ENCODE measurements at regions not wholly inside any gene's neighbourhood (a gene's known extent, or its start where the extent isn't known, plus 50 kb on each side); places are given as distances from the start of the nearest gene placed in this dataset.

GRCh38 chr6:105974986-105975385 is 111.2 kb upstream of the PRDM1 start:
- Mint-ChIP-seq H3K4me1 (no peaks in the 10 kb centered on the region), H3K27ac (no peak overlapping the region), H3K4me3 (no peak overlapping the region), H3K36me3 (no peaks in the 10 kb centered on the region), H3K9me3 (peaks cover 23% of the 10 kb centered on the region), H3K27me3 (ENCODE audit: insufficient read depth, low read depth) (peaks cover 7% of the 10 kb centered on the region)
- no peaks in the 10 kb centered on the region for H3K36me3 ChIP-seq
- no peak overlapping the region for H3K4me3 ChIP-seq
- H3K27ac ChIP-seq, result no peak overlapping the region
- no peak for DNase-seq (ENCODE audit: low spot score)
- H3K79me2 ChIP-seq (ENCODE audit: low read depth), result no peaks in the 10 kb centered on the region
- no peak overlapping the region for H2AFZ ChIP-seq (replicated peaks)
- no peak for TF ChIP-seq CTCF (IDR thresholded peaks at IDR 0.05)
- no peak for TF ChIP-seq EZH2phosphoT487 (IDR thresholded peaks at IDR 0.05)
- no peak for TF ChIP-seq EZH2 (IDR thresholded peaks at IDR 0.05)
- H3K27me3 ChIP-seq, result peaks cover 7% of the 10 kb centered on the region
- no peaks in the 10 kb centered on the region for H4K20me1 ChIP-seq (ENCODE audit: low read depth)
- no peaks in the 10 kb centered on the region for H3F3A ChIP-seq (ENCODE audit: low read depth)
- H3K9ac ChIP-seq, result no peak overlapping the region
- no peaks in the 10 kb centered on the region for H3K4me1 ChIP-seq
- H3K9me3 ChIP-seq (ENCODE audit: low read depth), result no peaks in the 10 kb centered on the region
- H3K4me2 ChIP-seq, result no peak overlapping the region

GRCh38 chr6:105972440-105972839 is 113.7 kb upstream of the PRDM1 start:
- Histone ChIP-seq H3K9ac (no peak overlapping the region), H3K79me2 (ENCODE audit: low read depth) (no peaks in the 10 kb centered on the region), H3K4me2 (no peak overlapping the region), H3K4me1 (no peaks in the 10 kb centered on the region), H4K20me1 (ENCODE audit: low read depth) (no peaks in the 10 kb centered on the region), H3K27ac (no peak overlapping the region), H2AFZ (replicated peaks) (no peak overlapping the region), H3K36me3 (no peaks in the 10 kb centered on the region), H3F3A (ENCODE audit: low read depth) (no peaks in the 10 kb centered on the region), H3K4me3 (no peak overlapping the region), H3K27me3 (no peaks in the 10 kb centered on the region), H3K9me3 (ENCODE audit: low read depth) (no peaks in the 10 kb centered on the region)
- no peaks in the 10 kb centered on the region for H3K36me3 Mint-ChIP-seq
- peaks cover 19% of the 10 kb centered on the region for H3K9me3 Mint-ChIP-seq
- H3K4me1 Mint-ChIP-seq, result no peaks in the 10 kb centered on the region
- TF ChIP-seq EZH2phosphoT487 (IDR thresholded peaks at IDR 0.05) (no peak), EZH2 (IDR thresholded peaks at IDR 0.05) (no peak), CTCF (IDR thresholded peaks at IDR 0.05) (no peak)
- H3K27ac Mint-ChIP-seq, result no peak overlapping the region
- DNase-seq (ENCODE audit: low spot score), result no peak
- no peaks in the 10 kb centered on the region for H3K27me3 Mint-ChIP-seq (ENCODE audit: insufficient read depth, low read depth)
- no peak overlapping the region for H3K4me3 Mint-ChIP-seq

GRCh38 chr6:105968603-105969333 is 117.4 kb upstream of the PRDM1 start:
- Histone ChIP-seq H3K9ac (no peak overlapping the region), H3K27ac (no peak overlapping the region), H3K9me3 (ENCODE audit: low read depth) (no peaks in the 10 kb centered on the region), H3K27me3 (no peaks in the 10 kb centered on the region), H3K4me2 (no peak overlapping the region), H4K20me1 (ENCODE audit: low read depth) (no peaks in the 10 kb centered on the region), H3K4me3 (no peak overlapping the region), H3F3A (ENCODE audit: low read depth) (no peaks in the 10 kb centered on the region), H3K4me1 (no peaks in the 10 kb centered on the region), H3K79me2 (ENCODE audit: low read depth) (no peaks in the 10 kb centered on the region), H2AFZ (replicated peaks) (no peak overlapping the region), H3K36me3 (no peaks in the 10 kb centered on the region)
- Mint-ChIP-seq H3K27me3 (ENCODE audit: insufficient read depth, low read depth) (no peaks in the 10 kb centered on the region), H3K4me1 (no peaks in the 10 kb centered on the region), H3K36me3 (no peaks in the 10 kb centered on the region), H3K27ac (no peak overlapping the region), H3K9me3 (peaks cover 19% of the 10 kb centered on the region), H3K4me3 (no peak overlapping the region)
- no peak for TF ChIP-seq EZH2phosphoT487 (IDR thresholded peaks at IDR 0.05)
- TF ChIP-seq CTCF (IDR thresholded peaks at IDR 0.05), result no peak
- TF ChIP-seq EZH2 (IDR thresholded peaks at IDR 0.05), result no peak
- no peak for DNase-seq (ENCODE audit: low spot score)

Data from neural progenitor cell (in vitro differentiated cells).